ENCODE measurements at regions not wholly inside any gene's neighbourhood (a gene's known extent, or its start where the extent isn't known, plus 50 kb on each side); places are given as distances from the start of the nearest gene placed in this dataset.

DNA sequence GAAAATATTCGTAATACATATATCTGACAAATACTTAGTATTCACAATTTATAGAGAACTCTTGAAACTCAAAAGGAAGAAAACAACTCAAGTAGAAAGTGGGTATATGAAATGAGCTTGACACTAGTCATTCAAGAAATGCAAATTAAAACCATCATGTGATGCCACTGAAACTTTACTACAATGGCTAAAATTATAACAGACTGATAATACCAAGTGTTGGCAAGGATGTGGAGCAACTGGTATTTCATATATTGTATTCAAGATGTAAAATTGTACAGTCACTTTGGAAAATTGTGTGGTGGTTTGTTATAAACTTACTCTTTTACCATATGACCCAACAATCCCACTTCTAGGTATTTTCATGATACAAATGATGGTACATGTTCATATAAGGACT lies 68.7 kb upstream of the AGTR1 start:
- Histone ChIP-seq H2AFZ (ENCODE audit: low read length) (no peak overlapping the region), H3K9me2 (replicated peaks; ENCODE audit: insufficient read depth, low read length) (no peaks in the 10 kb centered on the region), H3K27me3 (ENCODE audit: low read length) (no peaks in the 10 kb centered on the region), H3K4me1 (ENCODE audit: low read length) (no peaks in the 10 kb centered on the region), H3K36me3 (ENCODE audit: insufficient read depth, low read length) (no peaks in the 10 kb centered on the region), H3K79me2 (ENCODE audit: low read length) (no peaks in the 10 kb centered on the region), H4K20me1 (ENCODE audit: insufficient read depth, low read depth, low read length) (no peaks in the 10 kb centered on the region), H3K9me3 (ENCODE audit: low read length) (no peaks in the 10 kb centered on the region), H3K4me2 (ENCODE audit: low read depth, low read length, poor library complexity, severe bottlenecking) (no peak overlapping the region), H3K4me3 (ENCODE audit: low read length) (no peak overlapping the region), H3K9ac (ENCODE audit: low read length) (no peak overlapping the region), H3K27ac (ENCODE audit: low read length) (no peak overlapping the region)
- no peak for DNase-seq

DNA sequence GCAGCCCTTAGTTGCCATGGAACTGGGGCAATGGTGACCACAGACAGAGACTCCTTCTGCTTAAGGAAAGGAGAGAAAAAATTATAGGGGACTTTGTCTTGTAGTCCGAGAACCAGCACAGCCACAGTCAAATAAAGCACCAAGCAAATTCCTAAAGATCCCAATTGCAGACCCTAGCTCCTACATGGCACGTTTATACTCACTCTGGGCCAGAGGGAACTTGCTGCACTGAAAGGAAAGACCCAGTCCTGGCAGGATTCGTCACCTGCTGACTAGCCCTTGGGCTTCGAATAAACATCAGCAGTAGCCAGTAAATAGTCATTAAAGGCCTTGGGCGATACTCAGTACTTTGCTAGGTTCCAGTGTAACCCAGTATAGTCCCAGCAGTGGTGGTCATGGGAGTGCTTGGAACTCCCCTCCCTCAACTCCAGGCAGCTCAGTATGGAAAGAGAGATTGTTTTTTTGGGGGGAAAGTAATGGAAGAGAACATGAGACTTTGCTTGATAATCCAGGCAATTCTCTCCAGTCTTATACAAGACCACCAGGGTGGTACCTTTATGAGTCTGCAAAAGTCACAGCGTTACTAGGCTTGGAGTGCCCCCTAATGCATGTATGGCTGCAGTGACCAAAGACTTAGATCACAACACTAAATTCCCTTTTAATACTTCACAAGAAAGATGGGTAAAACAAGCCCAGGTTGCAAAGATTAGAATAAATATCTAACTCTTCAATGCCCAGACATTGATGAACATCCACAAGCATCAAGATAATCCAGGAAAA lies 66.4 kb upstream of the AGTR1 start:
- Histone ChIP-seq H3K4me1 (ENCODE audit: low read length) (no peaks in the 10 kb centered on the region), H3K9me3 (ENCODE audit: low read length) (no peaks in the 10 kb centered on the region), H3K36me3 (ENCODE audit: insufficient read depth, low read length) (no peaks in the 10 kb centered on the region), H3K4me3 (ENCODE audit: low read length) (no peak overlapping the region), H3K9ac (ENCODE audit: low read length) (no peak overlapping the region), H3K27me3 (ENCODE audit: low read length) (no peaks in the 10 kb centered on the region), H4K20me1 (ENCODE audit: insufficient read depth, low read depth, low read length) (no peaks in the 10 kb centered on the region), H3K4me2 (ENCODE audit: low read depth, low read length, poor library complexity, severe bottlenecking) (no peak overlapping the region), H3K9me2 (replicated peaks; ENCODE audit: insufficient read depth, low read length) (no peaks in the 10 kb centered on the region), H2AFZ (ENCODE audit: low read length) (no peak overlapping the region), H3K27ac (ENCODE audit: low read length) (no peak overlapping the region), H3K79me2 (ENCODE audit: low read length) (no peaks in the 10 kb centered on the region)
- DNase-seq: peak; percentile 61

DNA sequence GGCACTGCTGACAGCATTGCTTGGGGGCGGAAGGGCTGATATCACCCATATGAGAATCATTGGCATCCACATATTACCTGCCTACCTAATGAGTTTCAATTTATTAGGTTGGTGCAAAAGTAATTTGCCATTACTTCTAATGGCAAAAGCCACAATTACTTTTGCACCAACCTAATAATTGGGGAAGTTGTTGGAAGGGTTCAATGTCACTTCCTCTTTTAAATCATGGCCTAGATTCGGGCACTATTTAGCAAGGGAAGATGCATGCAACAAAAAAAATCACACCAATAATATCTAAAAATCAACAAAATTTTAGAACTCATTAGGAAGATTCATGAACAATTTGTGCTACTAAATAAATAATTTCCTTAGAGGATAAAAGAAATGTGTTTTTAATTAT lies 56.0 kb upstream of the AGTR1 start:
- H3K79me2 ChIP-seq (ENCODE audit: low read length): no peaks in the 10 kb centered on the region
- no peaks in the 10 kb centered on the region for H3K4me1 ChIP-seq (ENCODE audit: low read length)
- no peak for DNase-seq
- H3K9me2 ChIP-seq (replicated peaks; ENCODE audit: insufficient read depth, low read length): no peaks in the 10 kb centered on the region
- H3K27ac ChIP-seq (ENCODE audit: low read length): no peak overlapping the region
- no peak overlapping the region for H3K9ac ChIP-seq (ENCODE audit: low read length)
- H3K36me3 ChIP-seq (ENCODE audit: insufficient read depth, low read length): no peaks in the 10 kb centered on the region
- H3K9me3 ChIP-seq (ENCODE audit: low read length): no peaks in the 10 kb centered on the region
- H4K20me1 ChIP-seq (ENCODE audit: insufficient read depth, low read depth, low read length): no peaks in the 10 kb centered on the region
- H3K27me3 ChIP-seq (ENCODE audit: low read length): no peaks in the 10 kb centered on the region; the same call in 1 of the 2 replicates
- no peak overlapping the region for H2AFZ ChIP-seq (ENCODE audit: low read length)
- no peak overlapping the region for H3K4me3 ChIP-seq (ENCODE audit: low read length)
- H3K4me2 ChIP-seq (ENCODE audit: low read depth, low read length, poor library complexity, severe bottlenecking): no peak overlapping the region

DNA sequence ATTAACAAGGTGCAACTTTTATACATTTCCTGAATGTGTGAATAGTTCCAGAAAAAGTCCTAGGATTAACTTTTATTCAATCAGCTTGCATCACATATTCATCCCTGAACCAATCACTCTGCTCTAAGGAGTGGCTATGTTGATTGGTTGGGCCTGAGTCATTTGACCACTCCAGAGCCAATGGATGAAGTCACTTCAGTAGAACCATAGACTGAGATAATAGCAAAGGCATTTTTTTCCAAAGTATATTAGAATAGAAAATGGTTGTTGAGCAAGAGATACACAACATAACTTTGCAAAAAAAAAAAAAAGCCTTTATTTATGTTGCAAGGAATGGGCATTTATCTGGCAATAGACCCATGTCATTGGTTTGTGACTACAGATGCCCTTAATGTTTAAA lies 55.5 kb upstream of the AGTR1 start:
- Histone ChIP-seq H3K27me3 (ENCODE audit: low read length) (no peaks in the 10 kb centered on the region; the same call in 1 of the 2 replicates), H3K79me2 (ENCODE audit: low read length) (no peaks in the 10 kb centered on the region), H4K20me1 (ENCODE audit: insufficient read depth, low read depth, low read length) (no peaks in the 10 kb centered on the region), H3K36me3 (ENCODE audit: insufficient read depth, low read length) (no peaks in the 10 kb centered on the region), H3K9me2 (replicated peaks; ENCODE audit: insufficient read depth, low read length) (no peaks in the 10 kb centered on the region), H3K4me2 (ENCODE audit: low read depth, low read length, poor library complexity, severe bottlenecking) (no peak overlapping the region), H3K27ac (ENCODE audit: low read length) (no peak overlapping the region), H3K4me1 (ENCODE audit: low read length) (no peaks in the 10 kb centered on the region), H2AFZ (ENCODE audit: low read length) (no peak overlapping the region), H3K9me3 (ENCODE audit: low read length) (no peaks in the 10 kb centered on the region), H3K9ac (ENCODE audit: low read length) (no peak overlapping the region), H3K4me3 (ENCODE audit: low read length) (no peak overlapping the region)
- no peak for DNase-seq

DNA sequence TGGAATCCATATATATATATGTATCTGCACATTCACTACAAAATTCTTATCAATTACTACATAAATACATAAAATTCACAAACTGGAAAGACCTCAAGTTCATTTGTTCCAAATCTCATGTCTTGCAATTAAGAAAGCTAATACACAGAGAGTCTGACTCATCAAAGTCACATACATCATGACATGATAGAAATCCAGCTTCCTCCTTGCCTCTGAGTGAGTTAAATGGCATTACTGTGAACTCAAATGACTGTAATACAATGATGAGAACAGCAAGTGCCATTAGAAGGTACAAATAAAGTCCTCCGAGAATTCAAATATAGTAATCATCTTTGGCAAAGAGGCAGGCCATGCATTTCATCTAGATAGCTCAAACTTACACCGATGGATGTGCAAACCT lies 55.1 kb upstream of the AGTR1 start:
- Histone ChIP-seq H3K4me2 (ENCODE audit: low read depth, low read length, poor library complexity, severe bottlenecking) (no peak overlapping the region), H3K27me3 (ENCODE audit: low read length) (no peaks in the 10 kb centered on the region; the same call in 1 of the 2 replicates), H3K4me3 (ENCODE audit: low read length) (no peak overlapping the region), H3K36me3 (ENCODE audit: insufficient read depth, low read length) (no peaks in the 10 kb centered on the region), H3K79me2 (ENCODE audit: low read length) (no peaks in the 10 kb centered on the region), H3K27ac (ENCODE audit: low read length) (no peak overlapping the region), H3K9ac (ENCODE audit: low read length) (no peak overlapping the region), H3K4me1 (ENCODE audit: low read length) (no peaks in the 10 kb centered on the region), H4K20me1 (ENCODE audit: insufficient read depth, low read depth, low read length) (no peaks in the 10 kb centered on the region), H2AFZ (ENCODE audit: low read length) (no peak overlapping the region), H3K9me3 (ENCODE audit: low read length) (no peaks in the 10 kb centered on the region), H3K9me2 (replicated peaks; ENCODE audit: insufficient read depth, low read length) (no peaks in the 10 kb centered on the region)
- DNase-seq: no peak

DNA sequence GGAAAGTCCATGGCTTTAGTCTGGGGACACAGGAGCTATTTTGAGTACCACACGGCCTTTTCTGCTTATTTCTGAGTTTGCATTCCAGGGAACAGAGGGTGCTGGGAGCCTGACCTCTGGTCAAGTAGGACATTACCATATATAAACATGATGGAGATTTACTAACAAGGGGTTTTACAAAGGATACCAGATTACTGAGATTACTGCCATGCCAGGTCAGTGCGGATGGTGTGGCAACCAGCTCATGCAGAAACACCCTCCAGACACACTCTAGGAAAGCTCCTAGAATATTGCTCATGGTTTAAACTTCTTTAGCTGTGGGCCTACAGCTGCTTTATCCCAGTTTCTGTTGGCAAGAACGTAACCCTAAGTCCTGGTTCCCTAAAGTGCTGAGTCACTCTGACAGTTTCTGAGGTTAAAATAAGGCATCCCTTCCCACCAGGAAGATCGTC lies 54.3 kb upstream of the AGTR1 start:
- no peaks in the 10 kb centered on the region for H4K20me1 ChIP-seq (ENCODE audit: insufficient read depth, low read depth, low read length)
- no peaks in the 10 kb centered on the region; the same call in 1 of the 2 replicates for H3K27me3 ChIP-seq (ENCODE audit: low read length)
- no peak overlapping the region for H3K27ac ChIP-seq (ENCODE audit: low read length)
- H3K9me3 ChIP-seq (ENCODE audit: low read length): no peaks in the 10 kb centered on the region
- H2AFZ ChIP-seq (ENCODE audit: low read length): no peak overlapping the region
- no peaks in the 10 kb centered on the region for H3K36me3 ChIP-seq (ENCODE audit: insufficient read depth, low read length)
- H3K9ac ChIP-seq (ENCODE audit: low read length): no peak overlapping the region
- no peak overlapping the region for H3K4me3 ChIP-seq (ENCODE audit: low read length)
- no peaks in the 10 kb centered on the region for H3K9me2 ChIP-seq (replicated peaks; ENCODE audit: insufficient read depth, low read length)
- no peak overlapping the region for H3K4me2 ChIP-seq (ENCODE audit: low read depth, low read length, poor library complexity, severe bottlenecking)
- no peak for DNase-seq
- no peaks in the 10 kb centered on the region for H3K79me2 ChIP-seq (ENCODE audit: low read length)
- no peaks in the 10 kb centered on the region for H3K4me1 ChIP-seq (ENCODE audit: low read length)

DNA sequence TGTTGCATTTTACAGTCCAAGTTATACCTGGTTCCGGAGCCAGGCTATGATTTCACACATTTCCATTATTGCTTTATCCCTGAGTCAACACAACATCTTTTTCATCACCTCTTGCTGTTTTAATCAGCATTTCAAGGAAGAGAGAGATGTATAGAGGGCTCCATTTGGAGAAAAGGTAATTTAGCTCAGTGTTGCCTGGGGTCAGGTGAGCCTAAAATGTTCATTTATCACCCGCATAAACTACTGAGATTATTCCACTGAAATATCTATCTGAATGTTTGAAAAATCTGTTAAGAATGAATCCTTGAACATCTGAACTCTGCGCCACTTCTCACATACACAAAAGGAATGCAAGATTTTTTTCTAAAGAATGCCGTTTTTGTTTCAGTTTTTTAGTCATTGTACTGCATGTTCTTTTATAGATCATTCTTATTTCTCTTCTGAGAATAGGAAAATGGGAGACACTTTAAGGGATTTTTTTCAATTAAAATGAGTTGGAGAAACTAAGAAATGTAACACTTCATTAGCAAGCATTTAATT lies 51.5 kb upstream of the AGTR1 start:
- Histone ChIP-seq H2AFZ (ENCODE audit: low read length) (no peak overlapping the region), H4K20me1 (ENCODE audit: insufficient read depth, low read depth, low read length) (no peaks in the 10 kb centered on the region), H3K9ac (ENCODE audit: low read length) (no peak overlapping the region), H3K79me2 (ENCODE audit: low read length) (no peaks in the 10 kb centered on the region), H3K4me2 (ENCODE audit: low read depth, low read length, poor library complexity, severe bottlenecking) (no peak overlapping the region), H3K4me3 (ENCODE audit: low read length) (no peak overlapping the region), H3K27me3 (ENCODE audit: low read length) (no peaks in the 10 kb centered on the region; the same call in 1 of the 2 replicates), H3K9me3 (ENCODE audit: low read length) (no peaks in the 10 kb centered on the region), H3K4me1 (ENCODE audit: low read length) (no peaks in the 10 kb centered on the region), H3K27ac (ENCODE audit: low read length) (no peak overlapping the region), H3K36me3 (ENCODE audit: insufficient read depth, low read length) (no peaks in the 10 kb centered on the region), H3K9me2 (replicated peaks; ENCODE audit: insufficient read depth, low read length) (no peaks in the 10 kb centered on the region)
- DNase-seq: no peak

All from Karpas-422 (cell line).